OCI-LY3 (cell line): ENCODE measurements at regions not wholly inside any gene's neighbourhood (a gene's known extent, or its start where the extent isn't known, plus 50 kb on each side); places are given as distances from the start of the nearest gene placed in this dataset.

Experiments used
- CTCF ChIP-seq: fragments of 200-600, 300-600 bp; sonication (generic); IDR thresholded peaks from 2 replicates; pipeline ENCODE4 v1.5.1; 2014; ENCODE audit warnings: antibody characterized with exemption, low read length, low read depth
- EZH2phosphoT487 ChIP-seq: fragments of 200-600 bp; shearing (Covaris generic); IDR thresholded peaks from 2 replicates; pipeline ENCODE4 v1.6.1; 2018; ENCODE audit warnings: antibody characterized with exemption, mixed run types, low read depth

GRCh38 chr16:59593194-59593661, 859.1 kb upstream of the GOT2 start:
- TF ChIP-seq EZH2phosphoT487 (peak; percentile 69; the same call in 1 of the 2 replicates), CTCF (no peak)
